ENCODE measurements at regions not wholly inside any gene's neighbourhood (a gene's known extent, or its start where the extent isn't known, plus 50 kb on each side); places are given as distances from the start of the nearest gene placed in this dataset.

- CTCF ChIA-PET (ENCODE audit: unreplicated experiment): interaction anchor here (0.8 kb wide), 1 partner anchor 11 kb away, joined by 5 read pairs; no protein-coding TSS in a partner anchor
- POLR2A ChIA-PET: interaction anchor here (1.1 kb wide), 1 partner anchor 10 kb away, joined by 3 read pairs; no protein-coding TSS in a partner anchor
- Histone ChIP-seq H4K20me1 (ENCODE audit: insufficient read depth, low read length) (no peaks in the 10 kb centered on the region), H3K4me2 (ENCODE audit: low read length) (no peak overlapping the region), H3K4me3 (ENCODE audit: low read depth, low read length, poor library complexity, severe bottlenecking) (no peak overlapping the region), H3K27ac (ENCODE audit: low read depth, low read length, poor library complexity, severe bottlenecking) (no peak overlapping the region), H3K4me1 (ENCODE audit: insufficient read depth, low read length, poor library complexity, severe bottlenecking) (no peaks in the 10 kb centered on the region), H3K36me3 (ENCODE audit: insufficient read depth, low read length) (no peaks in the 10 kb centered on the region), H3K9me2 (ENCODE audit: insufficient read depth, low read length) (no peaks in the 10 kb centered on the region), H3K79me2 (ENCODE audit: insufficient read depth, low read depth, low read length) (no peaks in the 10 kb centered on the region), H2AFZ (ENCODE audit: low read length) (no peak overlapping the region), H3K9me3 (ENCODE audit: low read length) (no peaks in the 10 kb centered on the region)
- intact Hi-C loops (cut with micrococcal nuclease; ENCODE audit: unreplicated experiment): no loop called here
- no peak for DNase-seq (ENCODE audit: low spot score)
- BruUV-seq (replicated peaks): no TSS peak
- TF ChIP-seq CTCF (conservative IDR thresholded peaks at IDR 0.05; ENCODE audit: low read length): no peak
- no peak for TF ChIP-seq EZH2phosphoT487 (IDR thresholded peaks at IDR 0.05; ENCODE audit: borderline replicate concordance, low read depth, low read length)
Observed at GRCh38 chr13:30126903-30127428, 180.4 kb downstream of the KATNAL1 start.

- no TSS peak for BruUV-seq (replicated peaks)
- H3K4me3 ChIP-seq (ENCODE audit: low read depth, low read length, poor library complexity, severe bottlenecking): no peak overlapping the region
- no peaks in the 10 kb centered on the region for H3K79me2 ChIP-seq (ENCODE audit: insufficient read depth, low read depth, low read length)
- H4K20me1 ChIP-seq (ENCODE audit: insufficient read depth, low read length): no peaks in the 10 kb centered on the region
- intact Hi-C loops (cut with micrococcal nuclease; ENCODE audit: unreplicated experiment): no loop called here
- H3K9me2 ChIP-seq (ENCODE audit: insufficient read depth, low read length): no peaks in the 10 kb centered on the region
- H3K27ac ChIP-seq (ENCODE audit: low read depth, low read length, poor library complexity, severe bottlenecking): no peak overlapping the region
- H3K4me1 ChIP-seq (ENCODE audit: insufficient read depth, low read length, poor library complexity, severe bottlenecking): no peaks in the 10 kb centered on the region
- ChIA-PET CTCF (ENCODE audit: unreplicated experiment) (no interaction called here), POLR2A (interaction anchor here (0.5 kb wide), 1 partner anchor 375 kb away, joined by 3 read pairs; no protein-coding TSS in a partner anchor)
- no peak overlapping the region for H3K4me2 ChIP-seq (ENCODE audit: low read length)
- H3K36me3 ChIP-seq (ENCODE audit: insufficient read depth, low read length): no peaks in the 10 kb centered on the region
- no peak overlapping the region for H2AFZ ChIP-seq (ENCODE audit: low read length)
- no peaks in the 10 kb centered on the region for H3K9me3 ChIP-seq (ENCODE audit: low read length)
- DNase-seq (ENCODE audit: low spot score): no peak
- TF ChIP-seq EZH2phosphoT487 (IDR thresholded peaks at IDR 0.05; ENCODE audit: borderline replicate concordance, low read depth, low read length): no peak
- no peak for TF ChIP-seq CTCF (conservative IDR thresholded peaks at IDR 0.05; ENCODE audit: low read length)
Observed at GRCh38 chr13:30125422-30126073, 181.8 kb downstream of the KATNAL1 start.

GRCh38 chr13:30124131-30124768 is 183.1 kb downstream of the KATNAL1 start:
- no TSS peak for BruUV-seq (replicated peaks)
- no peak for DNase-seq (ENCODE audit: low spot score)
- no peaks in the 10 kb centered on the region for H3K36me3 ChIP-seq (ENCODE audit: insufficient read depth, low read length)
- H3K4me3 ChIP-seq (ENCODE audit: low read depth, low read length, poor library complexity, severe bottlenecking): no peak overlapping the region
- POLR2A ChIA-PET: no interaction called here
- intact Hi-C loops (cut with micrococcal nuclease; ENCODE audit: unreplicated experiment): no loop called here
- TF ChIP-seq CTCF (conservative IDR thresholded peaks at IDR 0.05; ENCODE audit: low read length): no peak
- TF ChIP-seq EZH2phosphoT487 (IDR thresholded peaks at IDR 0.05; ENCODE audit: borderline replicate concordance, low read depth, low read length): no peak
- H3K4me2 ChIP-seq (ENCODE audit: low read length): no peak overlapping the region
- CTCF ChIA-PET (ENCODE audit: unreplicated experiment): no interaction called here
- H2AFZ ChIP-seq (ENCODE audit: low read length): no peak overlapping the region
- H3K9me3 ChIP-seq (ENCODE audit: low read length): no peaks in the 10 kb centered on the region
- no peaks in the 10 kb centered on the region for H3K79me2 ChIP-seq (ENCODE audit: insufficient read depth, low read depth, low read length)
- no peaks in the 10 kb centered on the region for H3K4me1 ChIP-seq (ENCODE audit: insufficient read depth, low read length, poor library complexity, severe bottlenecking)
- no peaks in the 10 kb centered on the region for H4K20me1 ChIP-seq (ENCODE audit: insufficient read depth, low read length)
- H3K9me2 ChIP-seq (ENCODE audit: insufficient read depth, low read length): no peaks in the 10 kb centered on the region
- no peak overlapping the region for H3K27ac ChIP-seq (ENCODE audit: low read depth, low read length, poor library complexity, severe bottlenecking)

All from OCI-LY7 (cell line).